B cell (primary cell): ENCODE measurements at regions not wholly inside any gene's neighbourhood (a gene's known extent, or its start where the extent isn't known, plus 50 kb on each side); places are given as distances from the start of the nearest gene placed in this dataset.

Source experiments
- ATAC-seq: fragments of 200-7000 bp; cut with Tn5 transposase; one replicate; pipeline ENCODE4 v1.10.0; 2021; ENCODE audit warnings: low read depth, mild to moderate bottlenecking, moderate number of reproducible peaks, moderate library complexity
- CTCF ChIA-PET: fragments of 350-600 bp; sonication (Branson Sonifier 250); formaldehyde crosslinking; loops from one replicate; lab custom pipeline; 2021; ENCODE audit warnings: antibody characterized with exemption, inconsistent platforms; lab: Charles Lee
- POLR2A ChIA-PET: fragments of 350-600 bp; sonication (Branson Sonifier 250); formaldehyde crosslinking; loops from one replicate; lab custom pipeline; 2021; ENCODE audit warnings: antibody characterized with exemption; lab: Charles Lee
- DNase-seq: peaks from one replicate; pipeline ENCODE4 v3.0.0; 2013
- H2AFZ ChIP-seq: 2 replicates; pipeline ENCODE4 v1.6.1; 2012; ENCODE audit warnings: mild to moderate bottlenecking, low read depth, low read length; ENCODE audit not compliant: insufficient read depth, poor library complexity, severe bottlenecking
- H3K27ac ChIP-seq, 2 donors: 1 replicate in 1 of 2; 2 replicates in 1 of 2; pipeline ENCODE4 v1.5.1; 2012 to 2013; ENCODE audit warnings: low read length in 2 of 2, mild to moderate bottlenecking in 2 of 2, moderate library complexity in 1 of 2
- H3K27me3 ChIP-seq, 4 experiments: fragments of 200-600 bp in 1 of 4; sonication (generic) in 1 of 4; replicated peaks in 1 of 4; 1 replicate in 2 of 4; 2 replicates in 2 of 4; pipeline versions ENCODE4 v1.6.1 to v1.7.0; 2013 to 2016; ENCODE audit warnings: low read length in 3 of 4, mild to moderate bottlenecking in 2 of 4, mixed read lengths in 1 of 4, moderate library complexity in 1 of 4; ENCODE audit not compliant: insufficient read depth in 4 of 4, control insufficient read depth in 3 of 4; ENCODE audit errors: control extremely low read depth in 1 of 4
- H3K36me3 ChIP-seq, 2 experiments: replicated peaks in 1 of 2; 1 replicate in 1 of 2; 2 replicates in 1 of 2; pipeline versions ENCODE4 v1.6.1 to v1.7.1; 2013; ENCODE audit warnings: low read length in 1 of 2; ENCODE audit not compliant: insufficient read depth in 2 of 2, control insufficient read depth in 1 of 2; ENCODE audit errors: control extremely low read depth in 1 of 2, extremely low read depth in 1 of 2
- H3K4me1 ChIP-seq, 2 donors: fragments of 200-600 bp in 1 of 2; sonication (generic) in 1 of 2; 1 replicate in 1 of 2; 2 replicates in 1 of 2; pipeline versions ENCODE4 v1.5.1 to v1.6.1; 2013 to 2017; ENCODE audit warnings: low read length in 2 of 2; ENCODE audit not compliant: control insufficient read depth in 2 of 2, insufficient read depth in 2 of 2
- H3K4me2 ChIP-seq: replicated peaks from 2 replicates; pipeline ENCODE3; 2012; ENCODE audit warnings: mild to moderate bottlenecking, low read depth, low read length; ENCODE audit not compliant: poor library complexity, severe bottlenecking
- H3K4me3 ChIP-seq, 5 experiments: fragments of 200-600 bp in 1 of 5; sonication (generic) in 1 of 5; 1 replicate in 3 of 5; 2 replicates in 2 of 5; pipeline versions ENCODE4 v1.5.1 to v1.7.0; 2011 to 2016; ENCODE audit warnings: low read length in 4 of 5, mild to moderate bottlenecking in 4 of 5, low read depth in 2 of 5, control low read depth in 1 of 5, moderate library complexity in 1 of 5; ENCODE audit not compliant: insufficient read depth in 1 of 5; ENCODE audit errors: control extremely low read depth in 1 of 5, extremely low read depth in 1 of 5
- H3K79me2 ChIP-seq: fragments of 200-600 bp; sonication (generic); one replicate; pipeline ENCODE4 v1.6.0; 2016; ENCODE audit warnings: low read length; ENCODE audit not compliant: control insufficient read depth, insufficient read depth
- H3K9ac ChIP-seq: fragments of 200-600 bp; sonication (generic); 2 replicates; pipeline ENCODE4 v1.6.1; 2017; ENCODE audit warnings: mild to moderate bottlenecking, low read length, moderate library complexity
- H3K9me3 ChIP-seq, 3 donors: one replicate each; pipeline versions ENCODE4 v1.6.1 to v1.7.1; 2013; ENCODE audit warnings: low read length in 2 of 3; ENCODE audit not compliant: control insufficient read depth in 2 of 3, insufficient read depth in 1 of 3; ENCODE audit errors: control extremely low read depth in 1 of 3
- H4K20me1 ChIP-seq: 2 replicates; pipeline ENCODE4 v1.6.0; 2012; ENCODE audit warnings: mild to moderate bottlenecking, low read length; ENCODE audit not compliant: insufficient read depth, control insufficient read depth, poor library complexity, severe bottlenecking
- H3K27ac Mint-ChIP-seq: one replicate; pipeline ENCODE4 v1.8.0; 2021; ENCODE audit warnings: mixed read lengths
- H3K27me3 Mint-ChIP-seq: one replicate; pipeline ENCODE4 v1.8.0; 2021; ENCODE audit warnings: mixed read lengths
- H3K4me1 Mint-ChIP-seq: one replicate; pipeline ENCODE4 v1.8.0; 2021; ENCODE audit warnings: mixed read lengths
- H3K4me3 Mint-ChIP-seq: one replicate; pipeline ENCODE4 v1.8.0; 2021; ENCODE audit warnings: mixed read lengths
- H3K9me3 Mint-ChIP-seq: one replicate; pipeline ENCODE4 v1.8.0; 2022; ENCODE audit warnings: mixed read lengths; ENCODE audit not compliant: insufficient read depth
- EZH2 ChIP-seq: IDR thresholded peaks from 2 replicates; pipeline ENCODE4 v1.6.1; 2012; ENCODE audit warnings: borderline replicate concordance, low read depth, mild to moderate bottlenecking, moderate library complexity, low read length; ENCODE audit not compliant: insufficient read depth, poor library complexity, severe bottlenecking
- WGBS: methylation state at CpG from one replicate; pipeline ENCODE4 v1.1.5; 2013; ENCODE audit warnings: missing lambda C conversion rate; ENCODE audit not compliant: insufficient coverage; 5-methylcytosine and 5-hydroxymethylcytosine counted together
- intact Hi-C: fragments of 100-400 bp; cut with micrococcal nuclease; formaldehyde crosslinking; loops from one replicate; pipeline ENCODE4 v1.10.0; 2022
- TF ChIP-seq, protein P1 (sequence below): fragments of 200-600 bp; IDR thresholded peaks from one replicate; pipeline ENCODE4 v1.8.0; 2022; ENCODE audit warnings: antibody characterized with exemption, mild to moderate bottlenecking

GRCh38 chr5:17839848-17840247 is 205.6 kb downstream of the TAF11L14 start:
- DNase-seq (no peak), ATAC-seq (no peak)
- TF ChIP-seq, protein P1, sequence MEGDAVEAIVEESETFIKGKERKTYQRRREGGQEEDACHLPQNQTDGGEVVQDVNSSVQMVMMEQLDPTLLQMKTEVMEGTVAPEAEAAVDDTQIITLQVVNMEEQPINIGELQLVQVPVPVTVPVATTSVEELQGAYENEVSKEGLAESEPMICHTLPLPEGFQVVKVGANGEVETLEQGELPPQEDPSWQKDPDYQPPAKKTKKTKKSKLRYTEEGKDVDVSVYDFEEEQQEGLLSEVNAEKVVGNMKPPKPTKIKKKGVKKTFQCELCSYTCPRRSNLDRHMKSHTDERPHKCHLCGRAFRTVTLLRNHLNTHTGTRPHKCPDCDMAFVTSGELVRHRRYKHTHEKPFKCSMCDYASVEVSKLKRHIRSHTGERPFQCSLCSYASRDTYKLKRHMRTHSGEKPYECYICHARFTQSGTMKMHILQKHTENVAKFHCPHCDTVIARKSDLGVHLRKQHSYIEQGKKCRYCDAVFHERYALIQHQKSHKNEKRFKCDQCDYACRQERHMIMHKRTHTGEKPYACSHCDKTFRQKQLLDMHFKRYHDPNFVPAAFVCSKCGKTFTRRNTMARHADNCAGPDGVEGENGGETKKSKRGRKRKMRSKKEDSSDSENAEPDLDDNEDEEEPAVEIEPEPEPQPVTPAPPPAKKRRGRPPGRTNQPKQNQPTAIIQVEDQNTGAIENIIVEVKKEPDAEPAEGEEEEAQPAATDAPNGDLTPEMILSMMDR = no peak
- TF ChIP-seq EZH2 = no peak
- Histone ChIP-seq H3K4me3 (no peak overlapping the region), H3K9me3 (no peaks in the 10 kb centered on the region), H3K79me2 (no peaks in the 10 kb centered on the region), H3K4me1 (no peaks in the 10 kb centered on the region), H2AFZ (no peak overlapping the region), H3K27me3 (no peaks in the 10 kb centered on the region), H3K36me3 (no peaks in the 10 kb centered on the region), H3K27ac (no peak overlapping the region), H4K20me1 (no peaks in the 10 kb centered on the region), H3K4me2 (no peak overlapping the region), H3K9ac (no peak overlapping the region)
- Mint-ChIP-seq H3K9me3 (peaks cover 9% of the 10 kb centered on the region), H3K4me3 (no peak overlapping the region), H3K4me1 (no peaks in the 10 kb centered on the region), H3K27me3 (no peaks in the 10 kb centered on the region), H3K27ac (no peak overlapping the region)
- CTCF ChIA-PET = no interaction called here
- POLR2A ChIA-PET = no interaction called here
- intact Hi-C loops = no loop called here

DNA sequence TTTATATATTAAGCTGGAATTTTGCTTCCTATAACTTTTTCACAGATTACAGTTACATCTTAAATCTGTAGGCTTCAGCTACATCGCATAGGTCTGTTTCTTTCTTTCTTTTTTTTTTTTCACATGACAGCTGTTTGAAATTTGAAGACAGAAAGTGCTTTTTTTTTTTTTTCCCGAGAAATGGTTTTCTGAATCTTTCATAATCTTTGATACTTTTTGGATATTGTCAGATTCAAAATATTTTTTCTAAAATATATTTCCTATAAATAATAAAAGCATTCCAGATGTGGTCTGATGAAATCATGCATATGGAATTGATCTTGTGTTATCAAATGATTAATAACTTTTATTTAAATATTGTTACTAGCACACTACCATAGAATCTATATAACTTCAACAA is 212.2 kb downstream of the TAF11L14 start:
- H3K27ac ChIP-seq = no peak overlapping the region
- intact Hi-C loops = no loop called here
- no peaks in the 10 kb centered on the region for H3K9me3 ChIP-seq
- no peaks in the 10 kb centered on the region for H3K27me3 ChIP-seq
- H3K36me3 ChIP-seq = no peaks in the 10 kb centered on the region
- POLR2A ChIA-PET = no interaction called here
- no peak for TF ChIP-seq EZH2
- TF ChIP-seq, protein P1 = no peak
- DNase-seq (no peak), ATAC-seq (no peak)
- no peak overlapping the region for H3K4me2 ChIP-seq
- H3K27ac Mint-ChIP-seq = no peak overlapping the region
- no CpG with 5 or more reads among the region's 2 CpGs for WGBS
- no peaks in the 10 kb centered on the region for H3K27me3 Mint-ChIP-seq
- no peaks in the 10 kb centered on the region for H3K4me1 ChIP-seq
- H4K20me1 ChIP-seq = no peaks in the 10 kb centered on the region
- H3K9me3 Mint-ChIP-seq = peaks cover 4% of the 10 kb centered on the region
- no peaks in the 10 kb centered on the region for H3K79me2 ChIP-seq
- H3K4me3 Mint-ChIP-seq = no peak overlapping the region
- H3K4me1 Mint-ChIP-seq = no peaks in the 10 kb centered on the region
- H3K4me3 ChIP-seq = no peak overlapping the region
- CTCF ChIA-PET = interaction anchor here (0.7 kb wide), 1 partner anchor 49 kb away, joined by 3 read pairs; no protein-coding TSS in a partner anchor
- no peak overlapping the region for H3K9ac ChIP-seq
- H2AFZ ChIP-seq = no peak overlapping the region
